ENCODE measurements at regions not wholly inside any gene's neighbourhood (a gene's known extent, or its start where the extent isn't known, plus 50 kb on each side); places are given as distances from the start of the nearest gene placed in this dataset.

DNA sequence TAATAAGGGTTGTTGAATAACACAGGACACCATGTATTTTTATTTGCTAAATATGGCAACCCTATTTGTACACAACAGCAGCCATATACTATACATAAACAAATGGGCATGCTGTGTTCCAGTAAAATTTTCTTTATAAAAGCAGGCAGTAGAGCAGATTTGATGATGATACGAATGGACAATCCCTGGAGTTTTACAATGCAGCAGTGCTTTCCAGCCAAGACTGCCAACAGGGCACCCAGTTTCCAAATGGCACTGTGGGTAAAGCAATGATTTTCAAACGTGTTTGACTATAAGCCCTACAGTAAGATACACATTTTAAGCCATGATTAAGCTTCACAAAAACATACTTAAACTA is 282.7 kb downstream of the NUAK1 start:
- Histone ChIP-seq H3K27me3 (ENCODE audit: low read depth) (no peaks in the 10 kb centered on the region), H3K9me3 (replicated peaks) (no peaks in the 10 kb centered on the region), H3K4me1 (peaks cover 16% of the 10 kb centered on the region), H3K4me3 (no peak overlapping the region), H3K27ac (replicated peaks) (no peak overlapping the region), H3K36me3 (no peaks in the 10 kb centered on the region)
- no peak for DNase-seq
- TF ChIP-seq, protein P1, sequence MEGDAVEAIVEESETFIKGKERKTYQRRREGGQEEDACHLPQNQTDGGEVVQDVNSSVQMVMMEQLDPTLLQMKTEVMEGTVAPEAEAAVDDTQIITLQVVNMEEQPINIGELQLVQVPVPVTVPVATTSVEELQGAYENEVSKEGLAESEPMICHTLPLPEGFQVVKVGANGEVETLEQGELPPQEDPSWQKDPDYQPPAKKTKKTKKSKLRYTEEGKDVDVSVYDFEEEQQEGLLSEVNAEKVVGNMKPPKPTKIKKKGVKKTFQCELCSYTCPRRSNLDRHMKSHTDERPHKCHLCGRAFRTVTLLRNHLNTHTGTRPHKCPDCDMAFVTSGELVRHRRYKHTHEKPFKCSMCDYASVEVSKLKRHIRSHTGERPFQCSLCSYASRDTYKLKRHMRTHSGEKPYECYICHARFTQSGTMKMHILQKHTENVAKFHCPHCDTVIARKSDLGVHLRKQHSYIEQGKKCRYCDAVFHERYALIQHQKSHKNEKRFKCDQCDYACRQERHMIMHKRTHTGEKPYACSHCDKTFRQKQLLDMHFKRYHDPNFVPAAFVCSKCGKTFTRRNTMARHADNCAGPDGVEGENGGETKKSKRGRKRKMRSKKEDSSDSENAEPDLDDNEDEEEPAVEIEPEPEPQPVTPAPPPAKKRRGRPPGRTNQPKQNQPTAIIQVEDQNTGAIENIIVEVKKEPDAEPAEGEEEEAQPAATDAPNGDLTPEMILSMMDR (IDR thresholded peaks at IDR 0.05; ENCODE audit: borderline replicate concordance), result no peak
- intact Hi-C loops (cut with micrococcal nuclease), result no loop called here

DNA sequence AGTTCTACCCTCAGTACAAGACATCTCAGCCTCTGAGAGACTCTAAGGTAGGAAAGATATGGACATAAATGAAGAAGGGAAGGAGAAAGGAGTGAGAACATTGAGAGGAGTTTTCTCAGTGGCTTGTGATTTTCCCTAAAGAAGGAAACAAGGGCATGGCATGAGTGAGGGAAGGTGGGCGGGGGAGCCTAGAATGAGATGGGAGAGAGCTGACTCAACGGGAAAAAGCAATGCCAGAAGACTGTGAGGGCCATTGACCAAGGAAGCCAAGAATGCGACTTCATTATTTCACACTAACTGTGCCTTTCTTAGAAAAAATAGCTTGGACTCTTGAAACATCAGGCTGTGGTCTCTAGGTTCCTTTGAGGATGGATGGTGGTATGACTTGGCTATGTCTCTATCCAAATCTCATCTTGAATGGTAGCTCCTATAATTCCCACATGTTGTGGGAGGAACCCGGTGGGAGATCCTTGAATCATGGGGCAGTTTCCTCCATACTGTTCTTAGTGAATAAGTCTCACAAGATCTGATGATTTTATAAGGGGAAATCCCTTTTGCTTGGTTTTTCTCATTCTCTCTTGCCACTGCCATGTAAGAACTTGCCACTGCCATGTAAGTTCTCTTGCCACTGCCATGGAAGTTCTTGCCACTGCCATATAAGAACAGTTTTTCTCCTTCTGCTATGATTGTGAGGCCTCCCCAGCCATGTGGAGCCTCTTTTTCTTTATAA is 279.6 kb downstream of the NUAK1 start:
- Histone ChIP-seq H3K4me3 (no peak overlapping the region), H3K9me3 (replicated peaks) (peaks cover 5% of the 10 kb centered on the region), H3K4me1 (no peaks in the 10 kb centered on the region), H3K36me3 (no peaks in the 10 kb centered on the region), H3K27me3 (ENCODE audit: low read depth) (no peaks in the 10 kb centered on the region), H3K27ac (replicated peaks) (no peak overlapping the region)
- intact Hi-C loops (cut with micrococcal nuclease), result no loop called here
- TF ChIP-seq, protein P1 (IDR thresholded peaks at IDR 0.05; ENCODE audit: borderline replicate concordance), result no peak
- DNase-seq, result no peak

DNA sequence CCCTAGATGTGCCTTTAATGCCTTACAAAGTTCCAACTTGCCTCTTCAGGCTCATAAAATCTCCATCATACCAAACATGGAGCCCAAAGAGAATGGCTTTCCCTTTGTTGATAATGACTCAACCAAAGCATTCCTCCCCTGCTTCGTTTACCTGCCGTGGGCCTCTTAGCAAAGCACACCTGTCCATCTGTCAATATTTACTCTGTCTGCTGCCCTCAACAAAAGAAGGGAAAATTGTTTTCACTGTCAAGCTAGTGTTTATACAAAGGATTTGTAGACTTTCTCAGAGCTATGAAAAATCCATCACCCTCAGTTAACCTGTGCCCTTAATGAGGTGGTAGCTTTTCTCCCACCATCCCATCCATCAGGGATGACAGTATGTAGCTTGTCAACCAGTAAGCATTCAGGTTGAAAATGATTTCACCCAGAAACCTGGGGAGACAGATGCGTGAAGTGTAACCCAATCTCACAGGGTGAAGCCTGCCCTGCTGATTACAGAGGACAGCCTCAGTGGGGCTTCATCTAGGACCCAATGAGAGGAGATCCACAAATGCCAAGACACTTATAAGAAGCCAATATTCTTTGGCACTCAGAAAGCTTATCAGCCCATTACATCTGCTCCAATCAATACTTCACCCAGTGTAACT is 278.1 kb downstream of the NUAK1 start:
- H3K27me3 ChIP-seq (ENCODE audit: low read depth), result no peaks in the 10 kb centered on the region
- intact Hi-C loops (cut with micrococcal nuclease), result no loop called here
- no peak for DNase-seq
- peaks cover 5% of the 10 kb centered on the region for H3K9me3 ChIP-seq (replicated peaks)
- H3K36me3 ChIP-seq, result no peaks in the 10 kb centered on the region
- no peak overlapping the region for H3K4me3 ChIP-seq
- no peak overlapping the region for H3K27ac ChIP-seq (replicated peaks)
- TF ChIP-seq, protein P1 (IDR thresholded peaks at IDR 0.05; ENCODE audit: borderline replicate concordance), result no peak
- H3K4me1 ChIP-seq, result no peaks in the 10 kb centered on the region

DNA sequence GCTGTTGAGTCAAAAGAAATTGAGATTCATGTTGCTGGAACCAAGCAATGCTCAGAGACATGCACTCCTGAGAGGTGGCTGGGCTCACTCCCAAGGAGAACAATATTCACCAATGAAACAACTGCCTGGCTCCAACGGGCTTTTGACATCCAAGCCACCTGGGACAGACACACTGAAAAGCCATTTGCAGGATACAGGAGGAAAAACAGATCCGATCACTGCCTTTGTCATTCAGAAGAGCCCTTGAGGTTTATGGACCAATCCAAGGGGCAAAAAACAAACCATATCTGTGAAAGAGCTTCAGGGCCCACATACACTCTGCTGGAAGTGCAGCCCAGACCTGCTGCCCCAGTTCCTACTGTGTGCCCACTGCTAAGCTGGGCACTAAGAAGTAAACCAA is 277.5 kb downstream of the NUAK1 start:
- H3K4me3 ChIP-seq, result no peak overlapping the region
- DNase-seq, result no peak
- intact Hi-C loops (cut with micrococcal nuclease), result no loop called here
- peaks cover 5% of the 10 kb centered on the region for H3K9me3 ChIP-seq (replicated peaks)
- H3K4me1 ChIP-seq, result no peaks in the 10 kb centered on the region
- no peaks in the 10 kb centered on the region for H3K27me3 ChIP-seq (ENCODE audit: low read depth)
- TF ChIP-seq, protein P1 (IDR thresholded peaks at IDR 0.05; ENCODE audit: borderline replicate concordance), result no peak
- H3K36me3 ChIP-seq, result no peaks in the 10 kb centered on the region
- no peak overlapping the region for H3K27ac ChIP-seq (replicated peaks)

DNA sequence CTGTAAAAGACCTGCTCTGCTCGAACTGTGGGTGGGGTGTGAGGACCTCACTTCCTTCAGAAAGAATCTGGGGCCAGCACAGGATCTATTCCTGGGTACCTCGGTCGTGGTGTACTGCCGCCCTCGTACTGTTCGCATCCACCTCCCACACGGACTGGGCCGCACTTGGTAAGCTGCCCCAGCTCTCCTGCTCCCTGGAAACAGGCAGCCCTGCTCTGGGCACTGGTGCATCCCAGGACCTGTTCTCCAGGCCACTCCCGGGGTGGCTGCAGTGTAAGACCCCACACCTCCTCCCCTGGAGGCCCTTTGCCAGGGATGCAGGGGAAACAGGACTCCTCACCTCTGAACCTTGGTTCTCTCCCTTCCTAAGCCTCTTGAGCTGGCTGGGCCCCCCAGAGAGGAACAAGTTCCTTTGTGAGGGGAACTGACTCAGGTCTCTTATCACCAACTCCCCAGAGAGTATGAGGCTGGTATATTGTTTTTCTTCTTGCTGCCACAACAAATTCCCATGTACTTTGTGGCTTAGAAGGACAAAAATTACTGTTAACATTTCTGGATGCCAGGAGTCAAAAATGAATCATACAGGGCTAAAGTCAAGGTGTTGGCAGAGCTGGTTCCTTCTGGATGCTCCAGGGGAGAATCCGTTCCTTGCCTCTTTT is 276.5 kb downstream of the NUAK1 start:
- H3K27ac ChIP-seq (replicated peaks), result no peak overlapping the region
- DNase-seq, result no peak
- no peaks in the 10 kb centered on the region for H3K4me1 ChIP-seq
- H3K4me3 ChIP-seq, result no peak overlapping the region
- intact Hi-C loops (cut with micrococcal nuclease), result no loop called here
- H3K9me3 ChIP-seq (replicated peaks), result peaks cover 5% of the 10 kb centered on the region
- TF ChIP-seq, protein P1 (IDR thresholded peaks at IDR 0.05; ENCODE audit: borderline replicate concordance), result no peak
- no peaks in the 10 kb centered on the region for H3K27me3 ChIP-seq (ENCODE audit: low read depth)
- H3K36me3 ChIP-seq, result no peaks in the 10 kb centered on the region
